Ovary (tissue), 7 donors: ENCODE measurements at regions not wholly inside any gene's neighbourhood (a gene's known extent, or its start where the extent isn't known, plus 50 kb on each side); places are given as distances from the start of the nearest gene placed in this dataset.

Source experiments
- DNase-seq, 5 donors: peaks; one replicate each; pipeline ENCODE4 v3.0.0-alpha.2; 2019 to 2020
- H3K27ac ChIP-seq, 2 donors: fragments of 200-600 bp; one replicate each; pipeline versions ENCODE4 v1.5.1 to v1.8.0; 2019 to 2022
- H3K27me3 ChIP-seq: fragments of 200-600 bp; one replicate; pipeline ENCODE4 v1.8.0; 2022
- H3K36me3 ChIP-seq: fragments of 200-600 bp; sonication (generic); one replicate; pipeline ENCODE4 v1.5.1; 2019
- H3K4me1 ChIP-seq: one replicate; pipeline ENCODE4 v1.8.1; 2013; ENCODE audit warnings: mild to moderate bottlenecking, moderate library complexity; ENCODE audit not compliant: insufficient read depth
- H3K4me3 ChIP-seq: fragments of 200-600 bp; sonication (generic); one replicate; pipeline ENCODE4 v1.5.1; 2017
- H3K9me3 ChIP-seq, 2 donors: fragments of 200-600 bp in 1 of 2; sonication (generic) in 1 of 2; one replicate each; pipeline versions ENCODE4 v1.5.1 to v1.8.1; 2013 to 2019; ENCODE audit warnings: mild to moderate bottlenecking in 1 of 2, moderate library complexity in 1 of 2
- EP300 ChIP-seq: sonication (generic); formaldehyde crosslinking; IDR thresholded peaks from one replicate; pipeline ENCODE4 v1.6.1; 2017; ENCODE audit warnings: antibody characterized with exemption
- POLR2A ChIP-seq: fragments of 450-650 bp; IDR thresholded peaks from one replicate; pipeline ENCODE4 v1.6.1; 2017; ENCODE audit warnings: antibody characterized with exemption, mild to moderate bottlenecking, moderate library complexity
- WGBS, 3 donors: extraction: QIAGEN DNeasy Blood & Tissue Kit in 1 of 3; methylation state at CpG; one replicate each; pipeline versions ENCODE4 v1.1.5 to v1.1.7; 2013 to 2017; 5-methylcytosine and 5-hydroxymethylcytosine counted together
- intact Hi-C, 4 donors: fragments of 100-400 bp; cut with DNase I; formaldehyde crosslinking; loops; one replicate each; pipeline versions ENCODE4 v1.11.0 to v1.15.1; 2022 to 2023
- TF ChIP-seq, protein P1 (sequence below), 3 donors: fragments of 450-650 bp in 2 of 3; fragments of 200-600 bp in 1 of 3; IDR thresholded peaks; one replicate each; pipeline versions ENCODE4 v1.5.1 to v1.8.0; 2016 to 2022; ENCODE audit warnings: antibody characterized with exemption in 3 of 3, mild to moderate bottlenecking in 1 of 3
- donor health status: DM: no; HTN: no; CAD: no; lungs with moderate emphysema.
- donor health status: DM: no; HTN: no; CAD: no.
- donor health status: Bipolar disorder and iron deficiency.
- donor health status: DM: no; HTN: no; CAD: no.
- donor health status: DM: yes; HTN: yes; CAD: no.

DNA sequence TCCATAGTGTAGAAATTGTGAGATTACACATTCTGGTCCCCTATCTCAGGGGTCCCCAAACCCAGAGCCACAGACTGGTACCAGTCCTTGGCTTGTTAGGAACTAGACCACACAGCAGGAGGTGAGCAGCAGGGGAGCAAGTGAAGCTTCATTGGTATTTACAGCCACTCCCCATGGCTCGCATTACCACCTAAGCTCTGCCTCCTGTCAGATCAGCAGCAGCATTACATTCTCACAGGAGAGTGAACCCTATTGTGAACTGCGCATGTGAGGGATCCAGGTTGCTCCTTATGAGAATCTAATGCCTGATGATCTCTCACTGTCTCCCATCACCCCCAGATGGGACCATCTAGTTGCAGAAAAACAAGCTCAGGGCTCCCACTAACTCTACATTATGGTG lies 229.7 kb upstream of the IRF2BP2 start:
- intact Hi-C loops, result no loop called here
- H3K27ac ChIP-seq, result no peak overlapping the region
- no peak for DNase-seq
- H3K27me3 ChIP-seq, result no peaks in the 10 kb centered on the region
- no peaks in the 10 kb centered on the region for H3K4me1 ChIP-seq
- TF ChIP-seq POLR2A, result no peak
- TF ChIP-seq, protein P1, sequence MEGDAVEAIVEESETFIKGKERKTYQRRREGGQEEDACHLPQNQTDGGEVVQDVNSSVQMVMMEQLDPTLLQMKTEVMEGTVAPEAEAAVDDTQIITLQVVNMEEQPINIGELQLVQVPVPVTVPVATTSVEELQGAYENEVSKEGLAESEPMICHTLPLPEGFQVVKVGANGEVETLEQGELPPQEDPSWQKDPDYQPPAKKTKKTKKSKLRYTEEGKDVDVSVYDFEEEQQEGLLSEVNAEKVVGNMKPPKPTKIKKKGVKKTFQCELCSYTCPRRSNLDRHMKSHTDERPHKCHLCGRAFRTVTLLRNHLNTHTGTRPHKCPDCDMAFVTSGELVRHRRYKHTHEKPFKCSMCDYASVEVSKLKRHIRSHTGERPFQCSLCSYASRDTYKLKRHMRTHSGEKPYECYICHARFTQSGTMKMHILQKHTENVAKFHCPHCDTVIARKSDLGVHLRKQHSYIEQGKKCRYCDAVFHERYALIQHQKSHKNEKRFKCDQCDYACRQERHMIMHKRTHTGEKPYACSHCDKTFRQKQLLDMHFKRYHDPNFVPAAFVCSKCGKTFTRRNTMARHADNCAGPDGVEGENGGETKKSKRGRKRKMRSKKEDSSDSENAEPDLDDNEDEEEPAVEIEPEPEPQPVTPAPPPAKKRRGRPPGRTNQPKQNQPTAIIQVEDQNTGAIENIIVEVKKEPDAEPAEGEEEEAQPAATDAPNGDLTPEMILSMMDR (IDR thresholded peaks at IDR 0.05), result no peak
- no peak for TF ChIP-seq EP300
- H3K36me3 ChIP-seq, result no peaks in the 10 kb centered on the region
- 92 to 97% (median 92%) methylated on average over 2 of the region's 2 CpGs for WGBS, 3 donors
- H3K9me3 ChIP-seq, result no peaks in the 10 kb centered on the region
- no peak overlapping the region for H3K4me3 ChIP-seq

DNA sequence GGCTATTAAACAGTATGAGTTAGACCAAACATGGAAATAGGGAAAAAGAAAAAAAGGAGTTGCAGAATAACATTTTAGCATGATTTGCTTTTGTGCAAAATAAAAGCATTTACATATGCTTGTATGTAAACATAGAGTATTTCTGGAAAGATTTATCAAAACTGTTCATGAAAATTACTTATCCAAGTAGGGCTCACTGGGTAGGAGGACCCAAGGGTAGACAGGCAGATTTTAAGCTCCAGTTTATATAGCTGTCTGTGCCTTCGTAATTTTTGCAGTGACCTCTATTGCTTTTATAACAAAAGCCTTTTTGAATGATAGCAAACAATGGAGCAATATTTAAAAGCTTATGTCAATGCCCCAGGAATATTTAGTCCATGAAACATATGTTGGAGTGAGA lies 228.8 kb upstream of the IRF2BP2 start:
- Histone ChIP-seq H3K4me1 (no peaks in the 10 kb centered on the region), H3K27me3 (no peaks in the 10 kb centered on the region), H3K27ac (no peak overlapping the region), H3K4me3 (no peak overlapping the region), H3K36me3 (no peaks in the 10 kb centered on the region), H3K9me3 (no peaks in the 10 kb centered on the region)
- no peak for DNase-seq
- TF ChIP-seq POLR2A (no peak), EP300 (no peak)
- TF ChIP-seq, protein P1 (IDR thresholded peaks at IDR 0.05), result no peak
- WGBS, 3 donors, result 40 to 65% (median 59%) methylated on average over 1 of the region's 1 CpG
- intact Hi-C loops, result no loop called here

DNA sequence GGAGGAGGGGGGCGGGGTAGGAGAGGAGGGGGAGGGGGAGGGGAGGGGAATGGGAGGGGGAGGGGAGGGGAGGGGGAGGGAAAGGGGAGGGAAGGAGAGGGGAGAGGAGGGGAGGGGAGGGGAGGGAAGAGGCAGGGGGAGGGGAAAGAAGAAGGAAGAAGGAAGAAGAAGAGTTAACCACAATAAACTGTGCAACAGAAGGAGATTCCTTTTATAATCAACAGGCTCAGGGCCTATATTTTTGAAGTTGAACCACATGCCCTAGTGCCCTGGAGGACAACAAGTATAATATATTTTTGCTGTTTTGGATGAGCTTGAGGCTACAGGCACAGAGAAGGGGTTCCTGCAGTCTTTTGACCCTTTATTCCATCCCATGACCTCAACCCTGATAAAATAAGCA lies 228.2 kb upstream of the IRF2BP2 start:
- no peak for DNase-seq
- 100% methylated on average over 1 of the region's 1 CpG; no CpG with 5 or more reads in 1 of the 3 donors for WGBS, 3 donors
- H3K36me3 ChIP-seq, result no peaks in the 10 kb centered on the region
- H3K4me1 ChIP-seq, result no peaks in the 10 kb centered on the region
- H3K27ac ChIP-seq, result no peak overlapping the region
- no peaks in the 10 kb centered on the region for H3K9me3 ChIP-seq
- intact Hi-C loops, result no loop called here
- no peaks in the 10 kb centered on the region for H3K27me3 ChIP-seq
- H3K4me3 ChIP-seq, result no peak overlapping the region
- TF ChIP-seq, protein P1 (IDR thresholded peaks at IDR 0.05), result no peak
- TF ChIP-seq EP300, result no peak
- TF ChIP-seq POLR2A, result no peak

DNA sequence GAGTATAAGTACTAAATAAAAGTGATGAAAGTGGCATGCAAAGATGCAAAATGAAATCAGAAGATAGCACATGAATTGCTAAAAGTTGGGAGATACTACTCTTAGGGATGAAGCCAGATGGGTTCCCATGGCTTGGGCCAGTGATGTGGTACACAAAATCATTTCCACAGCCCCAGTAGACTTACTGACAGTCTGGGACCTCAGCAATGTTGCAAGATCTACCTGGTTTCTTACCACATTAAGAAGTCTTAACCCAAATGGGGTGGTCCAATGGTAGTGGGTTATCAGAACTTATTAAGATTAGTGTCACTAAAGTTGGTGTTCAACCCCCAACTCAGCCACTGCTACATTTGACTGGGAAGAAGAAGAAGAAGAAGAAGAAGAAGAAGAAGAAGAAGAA lies 227.7 kb upstream of the IRF2BP2 start:
- no peak for DNase-seq
- H3K27me3 ChIP-seq, result no peaks in the 10 kb centered on the region

More for the DNA sequence above, 227.7 kb upstream of the IRF2BP2 start:
- Histone ChIP-seq H3K27ac (no peak overlapping the region), H3K4me3 (no peak overlapping the region), H3K4me1 (no peaks in the 10 kb centered on the region), H3K36me3 (no peaks in the 10 kb centered on the region), H3K9me3 (no peaks in the 10 kb centered on the region)
- intact Hi-C loops, result no loop called here
- TF ChIP-seq EP300 (no peak), POLR2A (no peak)
- TF ChIP-seq, protein P1 (IDR thresholded peaks at IDR 0.05), result no peak
